HCT116 (cell line): ENCODE measurements at regions not wholly inside any gene's neighbourhood (a gene's known extent, or its start where the extent isn't known, plus 50 kb on each side); places are given as distances from the start of the nearest gene placed in this dataset.

Source experiments
- ZFX ChIP-seq: fragments of 450-650 bp; IDR thresholded peaks from 2 replicates; pipeline ENCODE4 v1.6.1; 2017
- ZNF274 ChIP-seq: fragments of 200-500 bp; sonication (Bioruptor generic); IDR thresholded peaks from 2 replicates; pipeline ENCODE4 v1.6.1; 2014; ENCODE audit warnings: mild to moderate bottlenecking, low read depth, low read length, inconsistent platforms

GRCh38 chr2:15846626-15847025 is 93.7 kb upstream of the MYCN start:
- TF ChIP-seq ZNF274 (no peak), ZFX (no peak)
